Hematopoietic multipotent progenitor cell treated with erythropoietin and hydrocortisone succinate and interleukin-3 and kit ligand, for 4 days (in vitro differentiated cells): ENCODE measurements at regions not wholly inside any gene's neighbourhood (a gene's known extent, or its start where the extent isn't known, plus 50 kb on each side); places are given as distances from the start of the nearest gene placed in this dataset.
"Not testable (repeated sequence)": the region's sequence is repeated elsewhere in the genome, so short reads cannot be mapped to it uniquely, and the experiment has no call there.

Source experiments
- DNase-seq: peaks from one replicate; pipeline ENCODE4 v3.0.0-alpha.2; 2015

DNA sequence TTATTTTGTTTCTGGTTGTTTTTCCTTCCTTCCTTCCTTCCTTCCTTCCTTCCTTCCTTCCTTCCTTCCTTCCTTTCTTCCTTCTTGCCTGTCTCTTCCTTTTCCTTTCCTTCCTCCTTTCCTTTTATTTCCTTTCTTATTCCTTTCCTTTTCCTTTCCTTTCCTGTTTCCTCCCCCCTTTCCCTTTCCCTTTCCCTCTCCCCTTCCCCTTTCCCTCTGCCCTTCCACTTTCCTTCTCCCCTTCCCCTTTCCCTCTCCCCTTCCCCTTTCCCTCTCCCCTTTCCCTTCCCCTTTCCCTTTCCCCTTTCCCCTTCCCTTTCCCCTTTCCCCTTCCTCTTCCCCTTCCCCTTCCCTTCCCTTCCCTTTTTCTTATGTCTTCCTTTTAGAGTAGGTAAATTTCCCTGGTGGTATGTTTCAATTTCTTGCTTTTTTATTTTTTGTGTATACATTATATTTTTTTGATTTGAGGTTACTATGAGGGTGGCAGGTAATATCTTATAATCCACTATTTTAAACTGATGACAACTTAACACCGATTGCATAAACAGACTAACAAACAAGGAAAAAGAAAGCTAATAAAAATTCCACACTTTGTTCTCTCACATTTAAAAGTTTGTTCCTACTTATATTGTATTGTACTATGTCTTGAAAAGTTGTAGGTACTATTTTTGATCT is 311.0 kb upstream of the FSHR start:
- DNase-seq: no peak

- DNase-seq: no peak
Observed at GRCh38 chr2:49459314-49459993, 305.1 kb upstream of the FSHR start.

DNA sequence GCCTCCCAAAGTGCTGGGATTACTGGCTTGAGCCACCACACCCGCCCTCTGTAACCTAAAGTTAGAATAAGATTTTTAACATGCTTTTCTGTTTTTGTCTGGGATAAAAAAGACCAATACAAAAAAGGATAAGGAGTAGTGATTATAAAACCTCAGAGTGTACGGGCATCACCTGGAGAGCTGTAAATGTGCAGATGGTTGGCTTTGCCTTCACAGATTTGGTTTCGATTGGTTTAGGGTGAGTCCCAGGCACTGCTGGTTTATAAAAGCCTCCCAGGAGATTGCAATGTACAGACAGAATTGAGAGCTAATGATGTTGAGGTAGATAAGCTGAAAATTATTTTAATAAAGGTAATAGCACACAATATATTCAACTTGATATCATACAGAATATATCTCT is 289.7 kb upstream of the FSHR start:
- DNase-seq: no peak

GRCh38 chr2:49426996-49427395 is 272.7 kb upstream of the FSHR start:
- DNase-seq: no peak

DNA sequence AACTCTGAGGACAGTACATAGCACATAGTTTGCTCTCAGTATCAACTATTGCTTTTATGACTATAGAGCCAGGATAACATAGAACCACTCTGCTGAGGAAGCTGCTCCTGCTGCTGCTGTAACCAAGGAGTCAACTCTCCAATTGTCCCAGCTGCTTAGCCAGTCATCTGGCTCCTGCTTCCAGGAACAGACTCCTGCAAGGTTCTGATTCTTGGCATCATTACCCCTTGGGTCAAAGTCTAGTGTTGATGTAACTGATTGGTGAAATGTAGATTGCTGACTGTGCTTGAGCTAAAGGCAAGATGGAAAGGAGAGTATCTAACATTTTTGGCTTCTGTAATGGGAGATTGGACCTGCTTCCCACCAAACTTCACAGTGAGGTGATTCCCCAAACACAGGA is 261.9 kb upstream of the FSHR start:
- no peak for DNase-seq

DNA sequence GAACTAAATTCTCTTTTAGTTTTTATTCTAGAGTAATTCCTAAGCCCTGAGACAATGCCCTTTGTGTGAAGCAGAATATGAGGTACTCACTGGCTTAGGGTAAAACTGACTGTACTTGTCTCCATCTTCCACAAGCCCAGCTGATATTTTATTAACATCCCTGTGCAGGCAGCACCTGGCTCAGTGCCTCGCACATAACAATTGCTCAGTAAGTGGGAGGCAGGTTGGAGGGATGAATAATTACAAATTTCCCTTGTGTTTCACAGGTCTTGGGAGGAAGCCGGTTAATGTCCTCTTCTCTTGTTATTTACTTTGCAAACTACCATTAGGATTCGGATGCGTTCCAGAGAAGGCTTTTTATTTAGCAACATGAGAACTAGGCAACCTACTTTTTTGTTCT is 249.8 kb upstream of the FSHR start:
- DNase-seq: no peak

- DNase-seq: no peak
Observed at GRCh38 chr2:49403637-49404036, 249.3 kb upstream of the FSHR start.

GRCh38 chr2:49379406-49379805 is 225.1 kb upstream of the FSHR start:
- DNase-seq: no peak

DNA sequence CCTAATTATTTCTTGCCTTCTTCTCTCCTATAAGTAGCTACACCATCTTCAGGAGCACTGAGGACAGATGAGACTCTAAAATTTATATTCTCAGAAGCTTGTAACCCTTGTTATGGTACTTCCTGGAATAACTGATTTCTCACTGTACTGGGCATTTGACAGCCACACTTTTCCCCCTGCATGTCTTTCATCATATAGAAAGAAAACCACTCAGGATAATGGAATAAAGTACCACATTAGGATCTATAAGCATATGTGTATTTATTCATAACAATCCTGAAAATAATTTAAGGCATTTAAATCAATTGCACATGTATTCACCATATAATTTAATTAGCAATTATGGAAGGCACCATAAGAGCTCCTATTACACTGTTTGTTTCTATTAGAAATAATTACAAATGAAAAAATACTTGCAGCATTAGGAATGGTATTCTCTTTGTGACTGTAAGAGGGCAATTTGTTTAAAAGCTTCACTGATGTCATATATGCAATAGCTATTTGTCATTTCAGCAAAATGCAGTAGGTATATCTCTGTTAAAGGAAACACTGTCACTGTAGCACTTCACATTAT is 216.9 kb upstream of the FSHR start:
- DNase-seq: no peak

DNA sequence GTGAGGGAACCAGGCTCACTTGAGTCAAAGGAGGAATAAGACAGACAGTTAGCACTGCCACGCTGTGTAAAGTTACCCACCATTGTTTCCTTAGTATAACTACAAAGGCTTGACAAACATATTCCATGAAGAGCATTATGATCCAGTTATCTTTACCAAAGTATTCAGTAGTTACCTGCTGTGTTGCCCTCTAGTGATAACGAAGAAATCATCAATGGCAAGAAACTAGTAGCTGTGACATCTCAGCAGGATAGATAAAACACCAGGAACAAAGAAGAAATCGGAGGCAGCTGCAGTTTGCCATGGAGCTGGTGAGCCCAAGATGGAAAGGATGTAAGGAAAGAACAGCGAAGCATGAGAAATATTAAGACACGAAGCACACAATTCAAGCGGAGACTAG is 215.3 kb upstream of the FSHR start:
- DNase-seq: no peak

- DNase-seq: no peak
Observed at GRCh38 chr2:49369101-49369500, 214.8 kb upstream of the FSHR start.

- DNase-seq: no peak
Observed at GRCh38 chr2:49367003-49367402, 212.7 kb upstream of the FSHR start.

DNA sequence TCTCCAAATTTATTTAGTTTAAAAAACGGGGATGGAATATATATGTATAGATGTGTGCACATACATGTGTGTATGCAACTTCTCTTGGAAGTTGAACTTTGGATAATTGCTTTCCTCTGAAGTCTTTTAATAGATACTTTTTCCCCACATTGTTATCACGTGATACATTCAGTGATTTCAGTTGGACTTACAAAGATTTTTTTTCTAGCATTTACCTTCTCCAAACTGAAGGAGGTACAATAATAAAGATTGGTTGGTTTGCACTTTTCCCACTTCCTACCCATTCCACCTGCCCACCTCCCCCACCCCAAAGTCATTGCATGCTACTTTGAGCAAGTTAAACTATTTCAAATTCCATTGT is 206.1 kb upstream of the FSHR start:
- DNase-seq: no peak

GRCh38 chr2:49359721-49360406 is 205.5 kb upstream of the FSHR start:
- DNase-seq: no peak

DNA sequence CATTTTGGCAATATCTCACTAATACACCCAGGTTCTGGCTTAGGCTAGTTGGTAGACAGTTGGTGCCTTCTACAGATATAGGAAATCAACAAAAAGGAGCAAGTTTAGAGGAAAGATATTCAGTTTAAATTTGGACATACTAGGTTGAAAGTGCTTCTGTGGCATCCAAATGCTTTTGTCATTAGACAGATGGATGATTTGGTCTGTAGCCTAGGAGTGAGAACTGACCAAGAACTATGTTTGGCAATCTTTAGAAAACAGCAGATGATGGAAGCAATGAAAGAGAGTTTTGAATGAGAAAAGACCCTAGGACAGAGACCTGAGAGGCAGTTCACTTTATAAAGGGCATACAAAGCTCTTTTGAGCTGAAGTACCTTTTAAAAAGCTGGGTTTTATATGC is 201.3 kb upstream of the FSHR start:
- DNase-seq: no peak

DNA sequence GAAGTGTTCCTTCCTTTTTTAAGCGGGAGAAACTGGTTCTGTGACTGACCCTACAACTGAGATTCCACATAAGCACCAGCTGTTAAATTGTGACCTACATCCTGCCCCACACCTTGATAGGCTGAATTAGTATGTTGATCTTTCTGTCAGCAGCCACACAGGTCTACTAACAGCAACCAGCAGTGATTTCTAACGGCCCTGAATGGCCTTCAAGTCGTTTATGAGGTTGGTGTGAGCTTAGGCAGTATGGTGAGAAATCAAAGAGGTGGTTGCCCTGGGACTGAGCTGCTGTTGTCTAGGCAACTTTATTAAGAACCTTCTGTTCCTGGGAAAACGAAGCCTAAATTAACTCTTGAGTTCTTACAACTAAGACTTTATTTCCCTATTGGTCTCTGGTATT is 197.2 kb upstream of the FSHR start:
- DNase-seq: no peak

DNA sequence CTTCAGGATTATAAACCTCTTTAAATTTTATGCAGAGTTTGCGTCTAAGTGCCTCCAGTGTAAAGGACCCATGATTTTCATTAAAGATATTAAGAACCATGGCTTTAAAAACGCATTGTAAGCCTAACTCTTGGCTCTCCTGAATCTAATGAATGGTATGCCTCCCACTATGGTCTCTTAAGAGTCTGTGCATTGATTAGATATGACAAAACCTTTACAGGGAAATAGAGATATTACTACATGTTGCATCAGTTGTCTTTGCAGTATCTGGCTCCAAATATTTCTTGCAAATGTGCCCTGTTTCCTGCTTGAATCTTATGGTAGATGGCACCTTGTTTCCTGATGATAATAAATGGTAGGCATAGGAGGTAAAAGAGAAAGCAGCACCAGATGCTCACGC is 189.3 kb upstream of the FSHR start:
- DNase-seq: no peak

GRCh38 chr2:49342156-49342555 is 187.8 kb upstream of the FSHR start:
- DNase-seq: no peak

- no peak for DNase-seq
Observed at GRCh38 chr2:49335546-49335945, 181.2 kb upstream of the FSHR start.

GRCh38 chr2:49332415-49332814 is 178.1 kb upstream of the FSHR start:
- no peak for DNase-seq

DNA sequence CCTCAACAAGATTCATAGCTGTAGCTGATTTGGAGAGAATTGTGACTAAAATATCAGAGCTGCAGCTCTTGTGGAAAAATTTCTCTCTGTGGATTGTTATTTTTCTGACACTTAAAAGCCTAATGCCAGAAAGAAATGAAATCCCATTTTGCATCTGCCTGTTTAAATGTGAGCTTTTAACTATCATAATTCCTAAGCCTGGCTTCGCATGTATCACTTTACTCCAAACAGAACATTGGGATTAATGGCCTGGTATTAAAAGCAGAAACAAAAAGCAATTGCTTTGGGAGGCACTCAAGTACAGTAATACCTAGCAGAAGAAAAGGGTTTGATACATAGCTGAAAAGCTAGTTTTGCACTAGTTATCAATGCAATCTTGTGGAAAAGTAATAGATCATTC is 164.2 kb upstream of the FSHR start:
- no peak for DNase-seq

DNA sequence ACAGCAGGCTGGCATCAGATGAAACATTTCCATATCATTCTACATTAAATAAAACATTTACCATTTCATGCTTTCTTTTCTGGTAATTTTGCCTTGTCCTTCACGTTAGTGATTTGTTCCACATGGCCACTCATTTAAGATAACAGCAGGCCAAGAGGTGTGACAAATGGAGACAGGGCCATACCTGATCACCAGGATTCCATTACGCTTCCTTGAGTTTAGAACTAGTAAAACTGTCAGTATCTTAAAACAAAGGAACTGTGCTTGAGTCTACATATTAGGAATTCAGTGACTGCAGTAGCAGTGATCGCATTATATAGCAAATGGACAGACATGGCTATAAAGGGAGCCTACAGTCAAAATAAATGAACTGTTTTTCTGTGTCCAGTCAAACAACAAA is 155.1 kb upstream of the FSHR start:
- DNase-seq: no peak

GRCh38 chr2:49306925-49307324 is 152.6 kb upstream of the FSHR start:
- no peak for DNase-seq

DNA sequence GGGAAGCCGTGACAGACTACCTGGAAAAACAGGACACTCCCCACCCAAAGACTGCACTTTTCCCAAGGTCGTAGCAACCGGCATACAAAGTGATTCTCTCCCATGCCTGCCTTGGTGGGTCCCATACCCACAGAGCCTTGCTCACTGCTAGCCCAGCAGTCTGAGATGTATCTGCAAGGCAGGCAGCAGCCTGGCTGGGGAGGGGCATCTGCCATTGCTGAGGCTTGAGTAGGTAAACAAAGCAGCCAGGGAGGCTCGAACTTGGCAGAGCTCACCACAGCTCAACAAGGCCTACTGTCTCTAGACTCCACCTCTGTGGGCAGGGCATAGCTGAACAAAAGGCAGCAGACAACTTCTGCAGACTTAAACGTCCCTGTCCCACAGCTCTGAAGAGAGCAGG is 144.4 kb upstream of the FSHR start:
- not testable (repeated sequence) for DNase-seq
